Heart right ventricle (tissue), 16 donors: ENCODE measurements at regions not wholly inside any gene's neighbourhood (a gene's known extent, or its start where the extent isn't known, plus 50 kb on each side); places are given as distances from the start of the nearest gene placed in this dataset.

Experiments
- ATAC-seq, 8 donors: fragments of 200-7000 bp; cut with Tn5 transposase; one replicate each; pipeline ENCODE4 v1.9.1; 2020; ENCODE audit warnings: mild to moderate bottlenecking in 8 of 8, moderate library complexity in 8 of 8, moderate number of reproducible peaks in 1 of 8
- DNase-seq, 2 donors: peaks; one replicate each; pipeline ENCODE4 v3.0.0-alpha.2; 2020
- H3K27ac ChIP-seq, 10 donors: fragments of 200-600 bp; sonication (generic) in 2 of 10; one replicate each; pipeline versions ENCODE4 v1.5.0 to v1.8.0; 2020 to 2022; ENCODE audit warnings: mild to moderate bottlenecking in 3 of 10
- H3K27me3 ChIP-seq, 7 donors: fragments of 200-600 bp; one replicate each; pipeline ENCODE4 v1.8.0; 2021 to 2022; ENCODE audit warnings: mild to moderate bottlenecking in 2 of 7
- H3K36me3 ChIP-seq, 9 donors: fragments of 200-600 bp; sonication (generic) in 1 of 9; one replicate each; pipeline versions ENCODE4 v1.5.0 to v1.8.0; 2020 to 2022; ENCODE audit warnings: mild to moderate bottlenecking in 2 of 9
- H3K4me1 ChIP-seq, 9 donors: fragments of 200-600 bp; sonication (generic) in 1 of 9; one replicate each; pipeline versions ENCODE4 v1.5.0 to v1.8.0; 2020 to 2022; ENCODE audit warnings: mild to moderate bottlenecking in 4 of 9
- H3K4me3 ChIP-seq, 10 donors: fragments of 200-600 bp; sonication (generic) in 2 of 10; one replicate each; pipeline versions ENCODE4 v1.5.0 to v1.8.0; 2020 to 2022; ENCODE audit warnings: mild to moderate bottlenecking in 7 of 10, moderate library complexity in 2 of 10
- H3K9me3 ChIP-seq, 11 donors: fragments of 200-600 bp in 10 of 11; sonication (generic) in 2 of 11; one replicate each; pipeline versions ENCODE4 v1.5.0 to v1.8.0; 2013 to 2022; ENCODE audit warnings: mild to moderate bottlenecking in 2 of 11, control low read depth in 1 of 11, moderate library complexity in 1 of 11
- CTCF ChIP-seq, 9 donors: fragments of 200-600 bp; sonication (generic) in 2 of 9; IDR thresholded peaks; one replicate each; pipeline versions ENCODE4 v1.5.0 to v1.8.0; 2021 to 2022; ENCODE audit warnings: antibody characterized with exemption in 9 of 9, mild to moderate bottlenecking in 5 of 9, moderate library complexity in 1 of 9
- WGBS, 2 donors: extraction: QIAGEN DNeasy Blood & Tissue Kit; methylation state at CpG; one replicate each; pipeline ENCODE4 v1.1.7; 2013; ENCODE audit warnings: inconsistent platforms in 1 of 2; 5-methylcytosine and 5-hydroxymethylcytosine counted together
- intact Hi-C, 10 donors: fragments of 100-400 bp; cut with DNase I; formaldehyde crosslinking; loops; one replicate each; pipeline versions ENCODE4 v1.11.1 to v1.14.2; 2022
- donor health status: Arrhythmogenic right ventricular cardiomyopathy.
- donor health status: ischemic (EF 13 %, LVEDD 7.1; RV severe dilation, severe dysfunction).
- donor health status: healthy with polysubstance abuse.
- donor health status: DM: no; HTN: yes; CAD: no.
- donor health status: DM: no; HTN: no; CAD: no.
- donor health status: ischemic (EF 25% LVEDD 6.9; RV normal size, moderate dysfunction).
- donor health status: ischemic (EF 25% LVEDD 5.7; RV mildly dilated, moderate dysfunction).
- donor health status: healthy.
- donor health status: DM: yes; HTN: yes; CAD: no.
- donor health status: Ischemic cardiomyopathy.
- donor health status: ischemic (EF 35%, LVEDD 5.7; RV mildly dilated, moderate dysfunction).
- donor health status: nonischemic (EF 11% LVEDD 7.7; RV severe dilation, severe dysfunction).
- donor health status: DM: yes; HTN: yes; CAD: no.
- donor health status: PGD.
- donor health status: ischemic (EF 29% LVEDD 5.4; RV normal size, mild dysfunction).
- donor health status: nonischemic (EF 23%, LVEDD 6.1; RV moderate dilation, normal function).

- ATAC-seq (no peak), DNase-seq (no peak)
- H3K27ac ChIP-seq = no peak overlapping the region
- no peaks in the 10 kb centered on the region for H3K9me3 ChIP-seq
- no peak for TF ChIP-seq CTCF (IDR thresholded peaks at IDR 0.05)
- WGBS, 2 donors = 84 to 91% methylated on average over 1 of the region's 1 CpG
- intact Hi-C loops = no loop called here
- H3K36me3 ChIP-seq = no peaks in the 10 kb centered on the region
- H3K27me3 ChIP-seq = no peaks in the 10 kb centered on the region
- H3K4me1 ChIP-seq = no peaks in the 10 kb centered on the region
- H3K4me3 ChIP-seq = no peak overlapping the region
Observed at GRCh38 chr4:19408490-19408889, 843.2 kb upstream of the SLIT2 start.

GRCh38 chr4:19406789-19407188 is 844.9 kb upstream of the SLIT2 start:
- TF ChIP-seq CTCF (IDR thresholded peaks at IDR 0.05) = no peak
- H3K27me3 ChIP-seq = no peaks in the 10 kb centered on the region
- ATAC-seq (no peak), DNase-seq (no peak)
- no peak overlapping the region for H3K4me3 ChIP-seq
- H3K27ac ChIP-seq = no peak overlapping the region
- H3K36me3 ChIP-seq = no peaks in the 10 kb centered on the region
- no peaks in the 10 kb centered on the region for H3K4me1 ChIP-seq
- H3K9me3 ChIP-seq = no peaks in the 10 kb centered on the region
- intact Hi-C loops = no loop called here

- no peak for TF ChIP-seq CTCF (IDR thresholded peaks at IDR 0.05)
- Histone ChIP-seq H3K4me3 (no peak overlapping the region), H3K27ac (no peak overlapping the region), H3K36me3 (no peaks in the 10 kb centered on the region), H3K27me3 (no peaks in the 10 kb centered on the region), H3K9me3 (no peaks in the 10 kb centered on the region), H3K4me1 (no peaks in the 10 kb centered on the region)
- DNase-seq = no peak
- ATAC-seq = no peak
- intact Hi-C loops = no loop called here
- 52 to 54% methylated on average over 5 of the region's 5 CpGs for WGBS, 2 donors
Observed at GRCh38 chr4:19403786-19404370, 847.8 kb upstream of the SLIT2 start.

GRCh38 chr4:19402581-19403065 is 849.1 kb upstream of the SLIT2 start:
- no peak for TF ChIP-seq CTCF (IDR thresholded peaks at IDR 0.05)
- intact Hi-C loops = no loop called here
- H3K4me1 ChIP-seq = no peaks in the 10 kb centered on the region
- peaks cover 0 to 6% (median 0%) of the 10 kb centered on the region in 11 donors for H3K9me3 ChIP-seq
- no peak overlapping the region for H3K27ac ChIP-seq
- no peak overlapping the region for H3K4me3 ChIP-seq
- no peak for ATAC-seq
- H3K36me3 ChIP-seq = no peaks in the 10 kb centered on the region
- no peaks in the 10 kb centered on the region for H3K27me3 ChIP-seq
- 71 to 81% methylated on average over 2 of the region's 2 CpGs for WGBS, 2 donors
- DNase-seq = no peak
